Fibroblast of skin of left quadriceps (primary cell): ENCODE measurements at regions not wholly inside any gene's neighbourhood (a gene's known extent, or its start where the extent isn't known, plus 50 kb on each side); places are given as distances from the start of the nearest gene placed in this dataset.
"Not testable (repeated sequence)": the region's sequence is repeated elsewhere in the genome, so short reads cannot be mapped to it uniquely, and the experiment has no call there.

Source experiments
- DNase-seq, 2 experiments: peaks; one replicate each; pipeline ENCODE4 v3.0.0-alpha.2; 2013; ENCODE audit warnings: low read depth in 2 of 2

GRCh38 chr18:43805646-43806194 is 528.4 kb upstream of the SYT4 start:
- no peak for DNase-seq

GRCh38 chr18:43812627-43813026 is 535.3 kb upstream of the SYT4 start:
- DNase-seq: no peak

- peak; percentile 26 to 30 for DNase-seq
Measured at GRCh38 chr18:43819397-43819796, 542.1 kb upstream of the SYT4 start.

- no peak for DNase-seq
Measured at GRCh38 chr18:43819873-43820272, 542.6 kb upstream of the SYT4 start.

- DNase-seq: no peak
Measured at GRCh38 chr18:43825768-43826167, 548.5 kb upstream of the SYT4 start.

DNA sequence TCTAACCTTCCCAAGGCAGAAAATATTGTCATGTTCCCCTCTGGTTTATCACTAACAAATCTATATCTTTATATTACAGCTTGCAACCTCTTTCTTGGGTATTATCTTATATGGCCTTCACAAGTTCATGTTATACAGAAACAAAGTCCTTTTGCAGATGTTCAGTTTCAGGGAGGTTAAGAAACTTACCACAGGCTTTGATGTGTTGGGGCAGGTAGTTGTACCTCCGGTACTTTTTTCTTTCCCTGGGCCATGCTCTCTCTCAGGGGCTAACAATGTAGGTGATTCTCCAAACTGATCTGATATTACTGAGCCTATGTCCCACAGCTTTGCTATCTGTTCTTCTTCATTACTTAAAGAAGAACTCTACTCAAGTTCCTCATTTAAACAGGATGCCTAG is 548.9 kb upstream of the SYT4 start:
- DNase-seq: no peak

DNA sequence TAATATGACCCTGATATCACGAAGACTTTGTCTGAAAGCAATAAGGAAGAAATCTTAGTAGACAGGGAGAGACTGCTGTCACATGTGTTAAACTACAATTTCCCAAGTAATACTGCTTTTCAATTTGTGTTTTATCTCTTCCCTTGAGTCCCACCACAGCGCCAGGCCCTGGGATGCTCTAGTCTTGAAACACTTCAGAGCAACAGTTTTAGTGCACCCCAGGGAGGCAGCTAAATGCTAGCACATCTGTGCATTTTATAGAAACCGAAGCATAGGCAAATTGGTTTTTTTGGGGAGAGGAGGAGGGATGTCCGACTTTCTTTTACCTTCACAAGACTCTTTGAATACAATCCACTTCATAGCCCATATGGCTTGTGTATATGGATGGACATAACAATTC is 550.0 kb upstream of the SYT4 start:
- no peak for DNase-seq

DNA sequence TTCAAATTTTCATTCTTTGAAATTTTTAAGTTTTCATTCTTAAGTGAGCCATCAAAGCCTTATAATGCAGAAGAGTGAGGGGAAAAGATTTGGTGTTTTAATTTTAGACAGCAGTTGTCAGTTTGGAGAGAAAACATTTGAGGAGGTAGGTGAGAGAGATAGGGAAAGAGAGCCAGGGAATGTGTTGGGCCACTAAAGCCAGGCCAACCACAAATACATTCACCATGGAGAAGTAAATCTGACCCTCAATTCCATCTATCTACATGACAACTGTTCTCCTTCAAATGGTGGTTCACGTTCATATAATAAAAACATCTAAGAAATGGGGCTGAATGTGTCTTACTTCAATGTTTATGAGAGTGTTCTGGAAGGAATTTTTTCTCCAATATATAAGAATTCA is 553.0 kb upstream of the SYT4 start:
- no peak for DNase-seq

DNA sequence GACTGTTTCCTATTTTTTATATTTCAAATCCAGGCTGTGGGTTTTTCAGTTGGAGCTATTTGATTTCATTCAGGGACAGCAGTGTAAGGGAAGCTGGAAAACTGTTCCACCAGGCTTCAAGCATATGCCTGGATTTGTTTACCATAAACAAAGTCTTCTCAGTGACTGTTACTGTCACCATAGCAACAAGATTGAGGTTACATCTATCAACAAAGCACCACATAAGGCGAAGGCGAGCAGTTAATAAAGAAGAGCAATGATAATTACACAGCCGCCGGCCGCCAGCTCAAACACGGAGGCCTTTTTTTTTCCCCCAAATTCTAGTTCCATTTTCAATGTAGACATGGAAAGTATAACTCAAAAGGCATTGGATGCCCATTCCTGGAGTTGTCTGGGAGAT is 553.7 kb upstream of the SYT4 start:
- DNase-seq: no peak

- no peak for DNase-seq
Measured at GRCh38 chr18:43846299-43846698, 569.0 kb upstream of the SYT4 start.

- peak; percentile 69 to 71 for DNase-seq
Measured at GRCh38 chr18:43847164-43848091, 570.1 kb upstream of the SYT4 start.

DNA sequence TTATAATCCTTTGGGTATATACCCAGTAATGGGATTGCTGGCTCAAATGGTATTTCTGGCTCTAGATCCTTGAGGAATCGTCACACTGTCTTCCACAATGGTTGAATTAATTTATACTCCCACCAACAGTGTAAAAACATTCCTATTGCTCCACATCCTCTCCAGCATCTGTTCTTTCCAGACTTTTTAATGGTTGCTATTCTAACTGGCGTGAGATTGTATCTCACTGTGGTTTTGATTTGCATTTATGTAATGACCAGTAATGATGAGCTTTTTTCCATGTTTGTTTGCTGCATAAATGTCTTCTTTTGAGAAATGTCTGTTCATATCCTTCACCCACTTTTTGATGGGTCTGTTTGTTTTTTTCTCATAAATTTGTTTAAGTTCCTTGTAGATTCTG is 572.5 kb upstream of the SYT4 start:
- not testable (repeated sequence) for DNase-seq

GRCh38 chr18:43855376-43855775 is 578.1 kb upstream of the SYT4 start:
- DNase-seq: no peak

DNA sequence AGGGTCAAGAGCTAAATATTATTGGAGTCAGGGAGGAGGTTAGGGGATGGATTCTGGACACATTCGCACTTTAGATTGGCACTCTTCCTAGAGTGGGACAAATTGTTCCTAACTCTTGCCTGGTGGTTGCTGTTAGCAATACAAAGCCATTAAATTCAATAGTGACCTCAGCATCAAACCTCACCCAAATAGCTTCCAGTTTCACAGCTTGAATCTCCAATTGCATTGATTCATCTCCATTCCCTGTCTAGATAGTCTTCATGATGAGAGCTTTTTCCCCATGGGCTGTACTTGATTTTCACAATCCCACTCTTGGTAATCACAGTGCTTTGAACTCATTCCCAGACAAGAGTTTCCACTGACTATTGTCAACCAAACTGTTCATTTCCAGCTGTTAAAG is 585.9 kb upstream of the SYT4 start:
- no peak for DNase-seq

GRCh38 chr18:43866696-43867095 is 589.4 kb upstream of the SYT4 start:
- DNase-seq: no peak

GRCh38 chr18:43868497-43868995 is 591.3 kb upstream of the SYT4 start:
- DNase-seq: no peak

DNA sequence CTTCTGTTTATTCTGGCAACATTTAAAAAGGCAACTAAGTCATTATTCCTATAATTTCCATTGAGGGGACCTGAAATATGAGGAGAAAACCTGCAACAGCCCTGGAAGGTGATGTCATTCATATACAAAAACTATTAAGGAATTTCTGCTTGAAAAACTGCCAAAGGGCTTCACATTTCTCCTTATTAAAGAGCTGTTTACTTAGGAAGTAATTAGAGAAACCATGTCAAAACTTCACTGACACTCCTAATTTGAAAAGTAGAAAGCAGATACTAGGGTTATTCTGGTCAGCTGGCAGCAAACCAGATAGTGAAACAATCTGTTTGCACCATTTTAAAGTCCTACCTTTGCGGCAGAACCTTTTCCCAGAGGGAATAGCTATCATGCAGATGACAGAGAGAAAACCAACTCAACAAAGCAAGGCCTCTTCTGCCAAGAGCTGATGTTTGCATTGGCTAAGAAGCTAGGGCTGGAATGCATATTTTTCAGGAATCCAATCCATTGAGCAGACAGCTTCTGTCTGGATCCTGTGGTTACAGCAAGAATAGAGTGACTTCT is 592.2 kb upstream of the SYT4 start:
- peak in 1 of 2 experiments; percentile 56 for DNase-seq

- no peak for DNase-seq
Measured at GRCh38 chr18:43870626-43871025, 593.3 kb upstream of the SYT4 start.

GRCh38 chr18:43875511-43875910 is 598.2 kb upstream of the SYT4 start:
- no peak for DNase-seq

GRCh38 chr18:43876286-43876685 is 599.0 kb upstream of the SYT4 start:
- no peak for DNase-seq

DNA sequence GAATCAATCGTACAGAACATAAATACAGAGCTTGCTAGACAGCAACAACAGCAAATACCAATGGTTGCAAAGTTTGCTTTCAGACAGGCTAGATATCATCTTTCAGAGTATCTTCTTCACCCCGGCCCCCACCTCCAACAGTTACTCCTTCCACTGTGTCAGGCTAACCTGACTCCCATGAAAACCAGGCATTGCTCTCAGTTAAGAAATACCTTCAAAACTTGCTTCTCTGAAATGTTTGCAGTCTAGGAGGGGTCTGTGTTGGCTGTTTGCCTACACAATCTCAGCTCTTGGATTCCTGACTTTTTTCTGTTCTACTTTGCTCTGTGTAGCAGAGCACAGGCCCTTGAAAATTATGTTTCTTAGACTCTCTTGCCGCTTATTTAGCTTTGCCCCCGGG is 599.5 kb upstream of the SYT4 start:
- DNase-seq: no peak

DNA sequence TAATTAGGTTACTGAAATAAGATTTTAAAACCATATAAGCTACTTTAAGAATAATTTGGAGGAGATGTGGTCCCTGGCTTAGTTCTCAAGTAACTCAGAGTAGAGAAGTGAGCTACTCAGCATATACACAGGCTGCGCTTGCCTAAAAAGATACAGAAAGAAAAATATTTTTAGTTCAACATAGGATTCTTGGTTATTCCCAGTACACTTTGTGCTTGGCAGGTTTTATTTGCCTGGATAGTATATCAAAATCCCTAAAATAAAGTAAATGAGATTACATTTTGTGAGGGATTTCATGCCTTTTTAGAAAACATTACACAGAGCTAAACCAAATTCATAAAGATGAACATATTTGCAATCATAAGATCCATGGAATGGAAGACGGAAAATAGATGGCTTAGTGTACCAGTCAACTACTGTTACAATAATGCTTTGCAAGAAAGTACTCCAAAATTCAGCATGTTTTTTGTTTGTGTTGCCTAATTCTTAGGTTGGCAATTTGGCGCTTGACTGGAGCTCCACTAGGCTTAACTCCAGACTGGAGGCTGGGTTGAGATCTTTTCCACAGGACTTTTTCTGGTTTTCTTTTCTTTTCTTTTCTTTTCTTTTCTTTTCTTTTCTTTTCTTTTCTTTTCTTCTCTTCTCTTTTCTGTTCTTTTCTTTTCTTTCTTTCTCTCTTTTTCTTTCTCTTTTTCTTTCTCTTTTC is 600.5 kb upstream of the SYT4 start:
- DNase-seq: no peak
